ENCODE measurements at regions not wholly inside any gene's neighbourhood (a gene's known extent, or its start where the extent isn't known, plus 50 kb on each side); places are given as distances from the start of the nearest gene placed in this dataset.

DNA sequence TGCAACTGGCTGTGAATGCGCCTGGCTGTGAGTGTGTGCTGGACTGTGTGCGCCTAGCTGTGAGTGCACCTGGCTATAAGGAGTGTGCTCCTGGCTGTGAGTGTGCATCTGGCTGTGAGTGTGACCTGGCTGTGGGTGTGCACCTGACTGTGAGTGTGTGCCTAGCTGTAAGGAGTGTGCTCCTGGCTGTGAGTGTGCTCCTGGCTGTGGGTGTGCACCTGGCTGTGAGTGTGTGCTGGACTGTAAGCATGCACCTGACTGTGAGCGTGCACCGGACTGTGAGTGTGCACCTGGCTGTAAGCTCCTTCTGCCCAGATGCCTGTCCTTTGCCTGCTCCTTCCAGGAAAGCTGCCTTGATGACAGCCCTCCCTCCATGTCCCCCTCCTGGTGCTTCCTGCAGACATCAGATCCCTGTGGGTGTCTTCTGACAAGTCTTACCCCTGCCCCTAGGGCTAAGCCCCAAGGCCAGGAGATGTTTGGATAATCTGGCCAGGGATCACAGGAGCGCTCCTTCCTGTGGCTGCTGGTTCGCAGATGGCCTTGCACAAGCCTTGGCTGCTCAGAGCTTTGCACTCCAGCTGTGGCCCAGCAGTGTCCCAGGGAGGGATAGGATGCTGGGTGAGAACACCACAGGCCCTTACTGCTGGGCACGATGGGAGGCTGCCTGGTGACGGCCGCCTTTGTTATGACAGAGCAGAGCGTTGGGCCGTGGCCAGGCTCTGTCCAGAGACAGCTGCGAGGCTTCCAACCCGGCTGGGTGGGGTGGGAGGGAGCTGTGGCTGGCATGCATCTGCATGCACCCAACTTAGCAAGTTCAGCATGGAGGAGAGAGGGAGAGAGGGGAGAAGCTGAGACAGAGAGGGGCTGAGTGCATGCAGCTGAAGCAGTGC lies 89.9 kb downstream of the GLI2 start:
- DNase-seq (ENCODE audit: low spot score, unreplicated experiment): no peak
- peaks cover 60% of the 10 kb centered on the region for H3K27me3 Mint-ChIP-seq
- H3K4me3 Mint-ChIP-seq (ENCODE audit: low read depth): no peak overlapping the region
- TF ChIP-seq, protein P1, sequence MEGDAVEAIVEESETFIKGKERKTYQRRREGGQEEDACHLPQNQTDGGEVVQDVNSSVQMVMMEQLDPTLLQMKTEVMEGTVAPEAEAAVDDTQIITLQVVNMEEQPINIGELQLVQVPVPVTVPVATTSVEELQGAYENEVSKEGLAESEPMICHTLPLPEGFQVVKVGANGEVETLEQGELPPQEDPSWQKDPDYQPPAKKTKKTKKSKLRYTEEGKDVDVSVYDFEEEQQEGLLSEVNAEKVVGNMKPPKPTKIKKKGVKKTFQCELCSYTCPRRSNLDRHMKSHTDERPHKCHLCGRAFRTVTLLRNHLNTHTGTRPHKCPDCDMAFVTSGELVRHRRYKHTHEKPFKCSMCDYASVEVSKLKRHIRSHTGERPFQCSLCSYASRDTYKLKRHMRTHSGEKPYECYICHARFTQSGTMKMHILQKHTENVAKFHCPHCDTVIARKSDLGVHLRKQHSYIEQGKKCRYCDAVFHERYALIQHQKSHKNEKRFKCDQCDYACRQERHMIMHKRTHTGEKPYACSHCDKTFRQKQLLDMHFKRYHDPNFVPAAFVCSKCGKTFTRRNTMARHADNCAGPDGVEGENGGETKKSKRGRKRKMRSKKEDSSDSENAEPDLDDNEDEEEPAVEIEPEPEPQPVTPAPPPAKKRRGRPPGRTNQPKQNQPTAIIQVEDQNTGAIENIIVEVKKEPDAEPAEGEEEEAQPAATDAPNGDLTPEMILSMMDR (IDR thresholded peaks at IDR 0.05; ENCODE audit: unreplicated experiment): no peak
- peaks cover 3% of the 10 kb centered on the region for H3K4me1 Mint-ChIP-seq (ENCODE audit: low read depth)
- H3K9me3 Mint-ChIP-seq (ENCODE audit: low read depth): no peaks in the 10 kb centered on the region
- no peak overlapping the region for H3K27ac Mint-ChIP-seq
- H3K36me3 Mint-ChIP-seq (ENCODE audit: insufficient read depth): no peaks in the 10 kb centered on the region

DNA sequence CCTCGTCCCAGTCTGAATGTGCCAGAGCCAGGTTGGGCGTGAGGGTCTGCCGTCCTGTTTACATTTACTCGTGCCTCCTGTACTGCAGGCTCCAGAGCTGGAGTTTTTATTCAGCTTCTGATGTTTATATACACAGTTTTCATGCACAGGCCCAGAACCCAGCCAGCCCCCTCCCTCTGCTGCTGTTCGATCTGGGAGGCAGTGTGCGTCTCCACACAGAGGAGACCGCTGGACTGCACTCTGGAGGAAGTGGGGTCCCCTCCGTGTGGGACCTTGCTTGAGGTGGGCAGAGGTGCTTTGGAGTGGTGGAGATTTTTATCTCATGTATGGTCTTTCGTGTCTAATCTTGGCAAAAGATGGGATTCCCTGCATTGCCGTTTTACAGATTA lies 90.6 kb downstream of the GLI2 start:
- Mint-ChIP-seq H3K36me3 (ENCODE audit: insufficient read depth) (no peaks in the 10 kb centered on the region), H3K4me3 (ENCODE audit: low read depth) (no peak overlapping the region), H3K27me3 (peaks cover 60% of the 10 kb centered on the region), H3K4me1 (ENCODE audit: low read depth) (peaks cover 1% of the 10 kb centered on the region), H3K9me3 (ENCODE audit: low read depth) (no peaks in the 10 kb centered on the region), H3K27ac (no peak overlapping the region)
- TF ChIP-seq, protein P1 (IDR thresholded peaks at IDR 0.05; ENCODE audit: unreplicated experiment): no peak
- DNase-seq (ENCODE audit: low spot score, unreplicated experiment): no peak

DNA sequence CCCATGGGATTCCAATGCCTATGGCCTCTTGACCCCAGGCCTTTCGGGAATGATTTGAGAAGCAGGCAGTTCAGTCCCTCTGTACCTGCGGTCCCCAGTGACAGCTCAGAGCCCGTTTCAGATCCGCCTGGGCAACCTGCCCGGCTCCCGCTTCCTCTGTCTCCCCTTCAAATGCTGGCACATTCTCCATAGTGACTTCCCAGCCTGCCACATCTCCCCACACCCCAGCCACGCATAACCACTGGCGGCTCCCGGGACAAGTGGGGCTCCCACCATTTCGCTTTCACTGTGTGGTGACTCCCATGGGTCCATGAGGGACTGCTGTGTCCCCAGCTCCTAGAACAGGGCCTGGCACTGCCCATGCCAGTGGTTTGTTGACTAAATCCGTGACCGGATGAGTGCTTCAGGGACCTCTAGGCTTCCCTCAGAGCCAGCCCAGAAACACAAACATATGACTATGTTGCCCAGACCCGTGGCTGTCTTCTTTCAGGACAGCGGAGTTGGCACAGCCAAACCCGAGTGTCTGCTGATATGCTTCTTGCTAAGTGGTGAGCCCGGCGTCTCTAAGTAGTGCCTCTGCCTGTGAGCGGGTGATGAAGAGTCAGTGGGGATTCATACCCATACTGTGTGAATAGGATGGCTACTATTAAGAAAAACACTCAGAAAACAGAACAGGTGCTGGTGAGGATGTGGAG lies 91.2 kb downstream of the GLI2 start:
- Mint-ChIP-seq H3K4me1 (ENCODE audit: low read depth) (peaks cover 1% of the 10 kb centered on the region), H3K27ac (no peak overlapping the region), H3K36me3 (ENCODE audit: insufficient read depth) (no peaks in the 10 kb centered on the region), H3K9me3 (ENCODE audit: low read depth) (no peaks in the 10 kb centered on the region), H3K4me3 (ENCODE audit: low read depth) (no peak overlapping the region), H3K27me3 (peaks cover 62% of the 10 kb centered on the region)
- TF ChIP-seq, protein P1 (IDR thresholded peaks at IDR 0.05; ENCODE audit: unreplicated experiment): no peak
- DNase-seq (ENCODE audit: low spot score, unreplicated experiment): no peak

DNA sequence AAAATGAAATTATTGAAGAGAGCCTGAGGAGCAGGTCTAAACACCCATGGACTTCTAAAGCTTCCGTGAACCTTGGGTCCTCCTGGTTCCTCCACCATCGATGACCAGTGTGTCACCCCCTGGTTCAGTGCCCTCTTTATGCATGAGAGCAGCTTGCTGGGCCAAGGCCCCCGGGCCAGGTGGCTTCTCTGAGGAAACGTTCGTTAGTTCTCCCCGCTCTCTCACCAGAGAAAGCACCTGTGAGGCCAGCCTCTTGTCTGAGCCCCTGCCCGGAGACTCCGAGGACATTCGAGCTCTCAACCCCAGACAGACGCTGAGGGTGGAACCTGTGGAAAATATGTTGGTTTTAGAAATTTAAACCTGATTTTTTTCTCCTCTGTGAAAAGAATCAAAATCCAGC lies 92.4 kb downstream of the GLI2 start:
- Mint-ChIP-seq H3K4me3 (ENCODE audit: low read depth) (no peak overlapping the region), H3K4me1 (ENCODE audit: low read depth) (peaks cover 1% of the 10 kb centered on the region), H3K27me3 (peaks cover 54% of the 10 kb centered on the region), H3K9me3 (ENCODE audit: low read depth) (no peaks in the 10 kb centered on the region), H3K36me3 (ENCODE audit: insufficient read depth) (no peaks in the 10 kb centered on the region), H3K27ac (no peak overlapping the region)
- no peak for DNase-seq (ENCODE audit: low spot score, unreplicated experiment)
- TF ChIP-seq, protein P1 (IDR thresholded peaks at IDR 0.05; ENCODE audit: unreplicated experiment): no peak

DNA sequence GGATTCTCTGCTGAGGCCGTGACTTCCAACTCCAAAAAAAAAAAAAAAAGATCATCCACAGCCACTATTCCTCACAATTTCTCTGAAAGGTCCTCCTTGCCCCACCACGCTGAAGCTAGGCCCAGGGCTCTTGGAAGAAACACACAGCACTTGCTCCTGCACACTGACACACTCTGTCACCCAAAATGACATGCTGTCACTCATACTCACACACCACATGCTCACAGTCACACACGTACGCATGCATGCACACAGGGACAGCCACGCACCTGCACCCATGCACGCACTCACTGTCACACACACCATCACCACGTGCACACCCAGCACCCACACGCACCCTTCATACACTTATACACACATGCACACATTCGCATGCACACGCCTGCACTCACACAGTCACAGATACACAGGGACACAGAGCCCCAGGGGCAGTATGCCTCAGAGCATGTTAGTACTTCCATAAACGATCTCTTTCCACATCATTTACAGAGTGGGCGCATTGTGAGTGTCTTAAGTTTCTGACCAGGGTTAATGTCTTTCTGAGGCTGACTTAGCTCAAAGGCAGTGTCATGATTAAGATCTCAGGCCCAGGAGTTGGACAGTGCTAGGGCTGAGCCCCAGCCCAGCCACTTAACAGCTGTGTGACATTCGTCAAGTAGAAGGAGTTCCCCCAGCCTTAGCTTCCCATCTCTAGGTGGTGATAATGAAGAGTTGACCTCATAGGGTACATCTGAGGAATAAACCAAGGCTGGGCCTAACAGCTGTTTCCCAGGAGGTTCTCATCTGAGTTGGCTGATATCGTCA lies 93.4 kb downstream of the GLI2 start:
- Mint-ChIP-seq H3K4me1 (ENCODE audit: low read depth) (peaks cover 1% of the 10 kb centered on the region), H3K9me3 (ENCODE audit: low read depth) (no peaks in the 10 kb centered on the region), H3K4me3 (ENCODE audit: low read depth) (no peak overlapping the region), H3K36me3 (ENCODE audit: insufficient read depth) (no peaks in the 10 kb centered on the region), H3K27ac (no peak overlapping the region), H3K27me3 (peaks cover 47% of the 10 kb centered on the region)
- DNase-seq (ENCODE audit: low spot score, unreplicated experiment): no peak
- TF ChIP-seq, protein P1 (IDR thresholded peaks at IDR 0.05; ENCODE audit: unreplicated experiment): no peak
